ENCODE measurements at regions not wholly inside any gene's neighbourhood (a gene's known extent, or its start where the extent isn't known, plus 50 kb on each side); places are given as distances from the start of the nearest gene placed in this dataset.
A peak's percentile ranks its signal among the peaks of the same experiment; 100 is the strongest.

DNA sequence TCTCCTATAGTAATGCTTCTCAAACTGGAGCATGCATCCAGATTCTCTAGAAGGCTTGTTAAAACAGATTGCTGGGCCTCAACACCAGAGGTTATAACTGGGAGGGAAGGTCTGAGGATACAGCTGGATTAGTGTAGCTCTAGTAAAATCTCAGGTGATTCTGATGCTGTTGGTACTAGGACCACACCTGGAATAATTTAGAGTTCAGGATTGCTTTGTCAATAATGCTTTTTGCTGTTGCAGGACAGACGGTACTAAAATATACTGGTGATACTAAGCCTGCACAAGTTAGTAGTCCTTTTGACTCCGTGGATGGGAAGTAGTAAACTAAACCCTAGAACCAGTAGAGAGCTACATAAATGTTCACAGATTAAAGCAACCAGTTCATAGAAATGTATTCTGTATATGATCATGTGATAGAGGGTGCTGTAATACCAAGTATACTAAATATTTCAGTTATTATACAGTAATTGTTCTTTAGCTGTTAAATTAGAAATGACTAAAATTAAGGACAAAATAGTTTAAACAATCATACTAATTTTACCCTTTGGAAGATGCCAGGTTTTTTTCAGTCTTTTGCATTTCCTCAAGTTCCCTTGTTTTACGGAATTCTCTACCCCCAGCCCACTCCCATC lies 258.2 kb upstream of the STARD13 start (continued):
- TF ChIP-seq, protein P1, sequence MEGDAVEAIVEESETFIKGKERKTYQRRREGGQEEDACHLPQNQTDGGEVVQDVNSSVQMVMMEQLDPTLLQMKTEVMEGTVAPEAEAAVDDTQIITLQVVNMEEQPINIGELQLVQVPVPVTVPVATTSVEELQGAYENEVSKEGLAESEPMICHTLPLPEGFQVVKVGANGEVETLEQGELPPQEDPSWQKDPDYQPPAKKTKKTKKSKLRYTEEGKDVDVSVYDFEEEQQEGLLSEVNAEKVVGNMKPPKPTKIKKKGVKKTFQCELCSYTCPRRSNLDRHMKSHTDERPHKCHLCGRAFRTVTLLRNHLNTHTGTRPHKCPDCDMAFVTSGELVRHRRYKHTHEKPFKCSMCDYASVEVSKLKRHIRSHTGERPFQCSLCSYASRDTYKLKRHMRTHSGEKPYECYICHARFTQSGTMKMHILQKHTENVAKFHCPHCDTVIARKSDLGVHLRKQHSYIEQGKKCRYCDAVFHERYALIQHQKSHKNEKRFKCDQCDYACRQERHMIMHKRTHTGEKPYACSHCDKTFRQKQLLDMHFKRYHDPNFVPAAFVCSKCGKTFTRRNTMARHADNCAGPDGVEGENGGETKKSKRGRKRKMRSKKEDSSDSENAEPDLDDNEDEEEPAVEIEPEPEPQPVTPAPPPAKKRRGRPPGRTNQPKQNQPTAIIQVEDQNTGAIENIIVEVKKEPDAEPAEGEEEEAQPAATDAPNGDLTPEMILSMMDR (IDR thresholded peaks at IDR 0.05; ENCODE audit: poor library complexity, severe bottlenecking): no peak
- TF ChIP-seq EP300 (conservative IDR thresholded peaks at IDR 0.05; ENCODE audit: poor library complexity, severe bottlenecking) (no peak), EZH2 (IDR thresholded peaks at IDR 0.05; ENCODE audit: borderline replicate concordance, insufficient read depth, low read length, poor library complexity, severe bottlenecking) (no peak)

DNA sequence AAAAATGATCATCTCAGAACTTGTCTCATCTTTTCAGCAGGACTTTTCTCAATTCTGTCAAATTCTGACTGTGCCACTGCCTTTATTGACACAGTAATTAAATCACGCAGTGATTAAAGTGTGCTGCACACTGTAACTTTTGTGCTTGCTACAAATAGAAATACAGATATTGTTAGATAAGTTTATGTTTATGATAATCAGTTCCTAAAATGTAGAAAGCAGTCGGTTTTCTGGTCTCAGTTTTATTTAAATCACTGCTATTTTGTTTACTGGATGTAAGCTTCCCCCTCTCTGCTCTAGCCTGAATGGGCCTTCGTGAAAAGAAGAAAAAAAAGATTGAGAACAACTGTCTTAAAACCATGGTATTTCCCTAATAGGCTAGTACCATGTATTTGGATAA lies 258.8 kb upstream of the STARD13 start:
- peak overlapping the region; percentile 88 for H3K4me2 ChIP-seq (ENCODE audit: low read length)
- H3K27ac ChIP-seq (ENCODE audit: low read length): peak overlapping the region; percentile 93
- no peaks in the 10 kb centered on the region for H3K79me2 ChIP-seq (replicated peaks; ENCODE audit: insufficient read depth, low read length)
- H3K9ac ChIP-seq (ENCODE audit: low read length): peak overlapping the region; percentile 76
- no peak for TF ChIP-seq TAF1 (IDR thresholded peaks at IDR 0.05; ENCODE audit: low read depth)
- TF ChIP-seq EZH2 (IDR thresholded peaks at IDR 0.05; ENCODE audit: borderline replicate concordance, insufficient read depth, low read length, poor library complexity, severe bottlenecking): no peak
- TF ChIP-seq, protein P1 (IDR thresholded peaks at IDR 0.05; ENCODE audit: poor library complexity, severe bottlenecking): no peak
- no peak for TF ChIP-seq SMC3 (conservative IDR thresholded peaks at IDR 0.05; ENCODE audit: poor library complexity)
- TF ChIP-seq POLR2AphosphoS5 (IDR thresholded peaks at IDR 0.05): no peak
- no peak for TF ChIP-seq EP300 (conservative IDR thresholded peaks at IDR 0.05; ENCODE audit: poor library complexity, severe bottlenecking)
- TF ChIP-seq MXI1 (conservative IDR thresholded peaks at IDR 0.05; ENCODE audit: poor library complexity, severe bottlenecking): no peak
- H3K4me3 ChIP-seq (ENCODE audit: low read length): peak overlapping the region; percentile 69
- no peaks in the 10 kb centered on the region for H4K20me1 ChIP-seq (ENCODE audit: insufficient read depth)
- no peak overlapping the region for H2AFZ ChIP-seq (ENCODE audit: low read depth, low read length)
- no peaks in the 10 kb centered on the region for H3K9me3 ChIP-seq (ENCODE audit: low read length)
- H3K27me3 ChIP-seq (ENCODE audit: insufficient read depth, low read depth, low read length): no peaks in the 10 kb centered on the region
- peaks cover 10% of the 10 kb centered on the region for H3F3A ChIP-seq (ENCODE audit: insufficient read depth, low read length, poor library complexity, severe bottlenecking)
- H3K9me2 ChIP-seq (ENCODE audit: insufficient read depth, low read length): no peaks in the 10 kb centered on the region
- H3K36me3 ChIP-seq (ENCODE audit: insufficient read depth, low read length): no peaks in the 10 kb centered on the region

DNA sequence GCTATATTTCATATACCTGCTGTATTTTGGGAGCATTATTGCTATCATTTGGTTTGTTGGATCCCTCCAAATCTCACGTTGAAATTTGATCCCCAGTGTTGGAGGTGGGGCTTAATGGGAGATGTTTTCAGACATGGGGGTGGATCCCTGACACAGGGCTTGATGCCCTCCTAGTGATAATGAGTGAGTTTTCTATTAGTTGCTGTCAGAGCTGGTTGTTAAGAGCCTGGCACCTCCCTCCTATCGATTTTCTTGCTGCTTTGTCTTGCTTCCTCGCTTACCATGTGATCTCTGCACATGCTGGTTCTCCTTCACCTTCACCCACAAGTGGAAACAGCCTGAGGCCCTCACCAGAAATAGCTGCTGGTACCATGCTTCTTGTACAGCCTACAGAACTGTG lies 259.9 kb upstream of the STARD13 start:
- Histone ChIP-seq H3K4me3 (ENCODE audit: low read length) (no peak overlapping the region), H4K20me1 (ENCODE audit: insufficient read depth) (no peaks in the 10 kb centered on the region), H3K9me3 (ENCODE audit: low read length) (no peaks in the 10 kb centered on the region), H3K79me2 (replicated peaks; ENCODE audit: insufficient read depth, low read length) (no peaks in the 10 kb centered on the region), H3K27me3 (ENCODE audit: insufficient read depth, low read depth, low read length) (no peaks in the 10 kb centered on the region), H3K4me2 (ENCODE audit: low read length) (no peak overlapping the region), H3K36me3 (ENCODE audit: insufficient read depth, low read length) (no peaks in the 10 kb centered on the region), H2AFZ (ENCODE audit: low read depth, low read length) (no peak overlapping the region), H3K9me2 (ENCODE audit: insufficient read depth, low read length) (no peaks in the 10 kb centered on the region), H3K9ac (ENCODE audit: low read length) (no peak overlapping the region), H3F3A (ENCODE audit: insufficient read depth, low read length, poor library complexity, severe bottlenecking) (peaks cover 10% of the 10 kb centered on the region), H3K27ac (ENCODE audit: low read length) (no peak overlapping the region)
- TF ChIP-seq RAD21 (conservative IDR thresholded peaks at IDR 0.05) (no peak), MXI1 (conservative IDR thresholded peaks at IDR 0.05; ENCODE audit: poor library complexity, severe bottlenecking) (no peak), EZH2 (IDR thresholded peaks at IDR 0.05; ENCODE audit: borderline replicate concordance, insufficient read depth, low read length, poor library complexity, severe bottlenecking) (no peak)
